ENCODE measurements at regions not wholly inside any gene's neighbourhood (a gene's known extent, or its start where the extent isn't known, plus 50 kb on each side); places are given as distances from the start of the nearest gene placed in this dataset.

DNA sequence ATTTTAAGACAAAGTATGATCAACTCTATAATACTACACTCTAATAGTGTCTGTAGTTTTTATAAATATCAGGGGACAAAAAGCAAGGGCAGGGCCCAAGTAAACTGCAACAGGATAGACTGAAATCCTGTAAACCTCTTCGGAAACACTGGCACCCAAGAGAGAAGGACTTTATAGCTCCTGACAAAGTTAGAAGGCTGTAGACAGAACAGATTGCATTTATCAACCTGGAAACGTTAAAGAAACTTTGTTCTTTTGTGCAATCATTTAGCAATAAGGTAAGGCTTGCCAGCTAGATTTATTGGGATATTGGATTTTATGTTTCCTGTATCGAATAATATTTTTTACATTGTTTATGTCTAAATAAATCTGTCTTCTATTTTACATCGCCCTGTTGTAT is 91.8 kb upstream of the MAN2A1 start:
- no peak for TF ChIP-seq EZH2phosphoT487 (IDR thresholded peaks at IDR 0.05; ENCODE audit: insufficient read depth, low read depth)
- no peak for TF ChIP-seq EZH2 (IDR thresholded peaks at IDR 0.05; ENCODE audit: insufficient read depth, poor library complexity, severe bottlenecking)
